ENCODE measurements at regions not wholly inside any gene's neighbourhood (a gene's known extent, or its start where the extent isn't known, plus 50 kb on each side); places are given as distances from the start of the nearest gene placed in this dataset.

DNA sequence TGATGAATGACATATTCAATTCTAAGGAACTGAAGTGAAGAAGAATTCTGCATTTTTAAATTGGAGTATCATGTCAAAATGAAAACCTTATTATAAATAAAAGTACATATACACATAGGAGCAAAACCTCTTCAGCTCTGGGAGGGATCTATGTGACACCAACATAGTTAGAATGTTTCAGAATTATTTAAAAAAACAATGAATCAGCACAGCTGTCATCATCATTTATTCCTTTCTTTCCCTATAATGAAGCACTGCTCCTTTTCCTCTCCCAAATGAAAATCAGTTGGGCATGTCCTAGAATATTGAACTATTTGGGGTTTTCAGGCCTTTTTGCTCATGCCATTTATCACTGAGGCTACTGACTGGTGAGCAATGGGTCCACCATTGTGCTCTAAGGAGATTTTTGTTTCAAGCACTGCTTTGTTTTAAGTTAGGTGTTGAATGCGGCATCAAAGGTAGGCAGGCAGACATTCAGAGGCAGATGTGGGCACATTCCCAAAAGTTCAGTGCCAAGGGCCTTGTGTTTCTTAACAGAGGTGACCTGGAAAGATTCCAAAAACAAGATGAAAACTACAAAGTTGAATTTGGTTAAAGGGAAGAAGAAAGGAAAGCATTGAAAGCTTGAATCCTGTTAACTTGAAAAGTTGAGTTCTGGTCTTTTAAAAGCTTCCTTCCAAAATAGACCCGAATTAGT lies 126.4 kb upstream of the ADAMTSL1 start:
- H3K27ac ChIP-seq, result no peak overlapping the region
- TF ChIP-seq, protein P1, sequence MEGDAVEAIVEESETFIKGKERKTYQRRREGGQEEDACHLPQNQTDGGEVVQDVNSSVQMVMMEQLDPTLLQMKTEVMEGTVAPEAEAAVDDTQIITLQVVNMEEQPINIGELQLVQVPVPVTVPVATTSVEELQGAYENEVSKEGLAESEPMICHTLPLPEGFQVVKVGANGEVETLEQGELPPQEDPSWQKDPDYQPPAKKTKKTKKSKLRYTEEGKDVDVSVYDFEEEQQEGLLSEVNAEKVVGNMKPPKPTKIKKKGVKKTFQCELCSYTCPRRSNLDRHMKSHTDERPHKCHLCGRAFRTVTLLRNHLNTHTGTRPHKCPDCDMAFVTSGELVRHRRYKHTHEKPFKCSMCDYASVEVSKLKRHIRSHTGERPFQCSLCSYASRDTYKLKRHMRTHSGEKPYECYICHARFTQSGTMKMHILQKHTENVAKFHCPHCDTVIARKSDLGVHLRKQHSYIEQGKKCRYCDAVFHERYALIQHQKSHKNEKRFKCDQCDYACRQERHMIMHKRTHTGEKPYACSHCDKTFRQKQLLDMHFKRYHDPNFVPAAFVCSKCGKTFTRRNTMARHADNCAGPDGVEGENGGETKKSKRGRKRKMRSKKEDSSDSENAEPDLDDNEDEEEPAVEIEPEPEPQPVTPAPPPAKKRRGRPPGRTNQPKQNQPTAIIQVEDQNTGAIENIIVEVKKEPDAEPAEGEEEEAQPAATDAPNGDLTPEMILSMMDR (conservative IDR thresholded peaks at IDR 0.05), result no peak
- no peak for TF ChIP-seq ZFX (IDR thresholded peaks at IDR 0.05)

DNA sequence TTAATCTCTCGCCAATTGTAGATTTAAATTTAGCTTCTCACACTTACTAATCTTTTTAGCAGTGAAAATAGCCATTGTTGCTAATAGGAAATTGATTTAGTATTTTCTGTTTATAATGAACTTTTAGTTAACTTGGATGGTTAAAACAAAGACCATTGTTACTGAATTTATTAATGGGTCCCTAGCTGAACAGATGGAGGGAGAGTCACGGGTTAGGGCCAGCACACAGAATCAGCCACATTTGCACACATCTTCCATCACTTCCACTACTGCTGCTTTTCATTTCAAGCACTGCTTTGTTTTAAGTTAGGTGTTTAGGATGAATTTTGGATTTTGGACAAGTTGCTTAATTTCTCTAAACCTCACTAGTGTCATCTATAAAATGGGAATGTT lies 125.9 kb upstream of the ADAMTSL1 start:
- H3K27ac ChIP-seq, result no peak overlapping the region
- TF ChIP-seq, protein P1 (conservative IDR thresholded peaks at IDR 0.05), result no peak
- no peak for TF ChIP-seq ZFX (IDR thresholded peaks at IDR 0.05)

DNA sequence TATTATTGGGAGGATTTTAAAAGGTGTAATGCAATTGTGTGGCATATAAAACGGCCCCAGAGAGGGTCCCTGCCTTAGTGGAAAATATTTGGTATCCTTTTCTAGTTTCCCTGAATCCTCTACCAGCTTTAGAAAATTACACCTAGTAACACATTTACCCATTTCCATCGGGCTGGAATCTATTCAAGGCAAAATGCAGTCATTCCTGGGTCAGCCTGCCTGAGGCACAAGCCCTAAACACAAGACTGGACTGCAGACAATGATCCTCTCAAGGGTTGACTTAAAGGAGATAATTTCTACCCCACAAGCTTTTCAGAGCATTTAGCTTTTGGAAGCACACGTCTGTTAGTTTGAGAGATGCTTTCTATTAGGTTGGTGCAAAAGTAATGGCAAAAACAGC lies 124.4 kb upstream of the ADAMTSL1 start:
- no peak overlapping the region for H3K27ac ChIP-seq
- TF ChIP-seq ZFX (IDR thresholded peaks at IDR 0.05), result no peak
- TF ChIP-seq, protein P1 (conservative IDR thresholded peaks at IDR 0.05), result no peak

DNA sequence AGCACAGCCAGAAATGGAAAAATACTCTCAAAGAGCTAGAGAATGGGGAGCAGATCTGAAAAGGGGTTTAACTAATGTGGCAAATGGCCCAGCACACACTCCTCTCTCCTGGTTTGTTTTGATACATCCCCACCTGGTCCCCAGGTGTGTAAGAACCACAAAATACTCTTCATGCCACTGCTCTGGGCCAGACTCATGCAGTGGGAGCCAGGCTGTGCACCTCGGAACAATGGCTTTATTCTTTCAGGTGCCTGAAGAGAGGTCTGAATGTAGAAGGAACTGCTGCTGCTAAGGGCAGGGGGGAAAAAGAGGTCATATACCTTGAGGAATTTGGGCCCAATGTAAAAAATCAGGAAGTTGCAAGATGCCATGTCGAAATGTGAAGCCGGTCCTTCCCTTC lies 123.9 kb upstream of the ADAMTSL1 start:
- H3K27ac ChIP-seq, result no peak overlapping the region
- TF ChIP-seq, protein P1 (conservative IDR thresholded peaks at IDR 0.05), result no peak
- TF ChIP-seq ZFX (IDR thresholded peaks at IDR 0.05), result no peak

DNA sequence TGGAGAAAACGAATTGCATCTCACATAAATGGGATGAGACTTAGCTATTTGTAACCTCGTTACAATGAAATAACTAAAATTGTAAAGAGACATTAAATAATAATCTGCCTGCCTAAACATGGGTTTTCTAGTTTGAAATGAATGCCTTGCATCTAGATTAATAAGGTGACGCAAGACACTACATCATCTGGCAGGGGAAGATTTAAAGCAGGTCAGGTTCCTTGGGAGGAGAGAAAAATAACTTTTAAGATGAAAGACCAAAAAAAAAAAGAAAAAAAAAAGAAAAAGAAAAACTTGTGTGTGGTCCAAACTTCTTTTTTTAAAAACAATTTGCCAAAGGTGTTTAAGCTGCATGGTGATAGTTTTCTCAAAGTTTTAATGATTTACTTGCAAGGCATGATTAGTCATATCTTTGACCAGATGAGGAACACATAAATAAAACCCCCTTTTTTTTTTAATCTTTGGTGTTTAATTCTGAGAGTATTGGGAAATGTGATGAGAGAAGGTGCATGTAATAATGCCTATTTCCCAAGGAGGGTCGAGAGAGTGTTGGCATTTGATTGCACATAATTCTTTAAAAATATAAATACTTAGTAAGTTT lies 122.9 kb upstream of the ADAMTSL1 start:
- no peak for TF ChIP-seq ZFX (IDR thresholded peaks at IDR 0.05)
- TF ChIP-seq, protein P1 (conservative IDR thresholded peaks at IDR 0.05), result no peak
- H3K27ac ChIP-seq, result no peak overlapping the region

DNA sequence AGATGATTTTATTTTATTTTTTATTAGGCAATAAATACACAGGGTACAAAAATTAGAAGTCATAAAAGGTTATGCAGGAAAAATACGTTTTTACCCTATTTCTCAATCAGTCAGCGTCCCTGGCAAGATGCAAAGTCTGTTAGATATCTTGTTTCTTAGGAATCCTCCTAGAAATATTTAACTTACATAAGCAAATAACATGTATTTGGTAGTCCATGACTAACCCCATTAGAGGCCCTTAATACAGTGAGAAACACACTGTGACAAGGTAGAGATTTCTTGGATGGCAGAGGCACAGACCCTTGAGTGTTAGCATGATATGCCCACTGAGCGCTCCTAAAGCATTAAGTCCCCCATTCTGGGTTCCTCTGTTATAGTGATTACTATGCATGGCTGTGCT lies 121.2 kb upstream of the ADAMTSL1 start:
- TF ChIP-seq ZFX (IDR thresholded peaks at IDR 0.05), result no peak
- TF ChIP-seq, protein P1 (conservative IDR thresholded peaks at IDR 0.05), result no peak
- no peak overlapping the region for H3K27ac ChIP-seq

DNA sequence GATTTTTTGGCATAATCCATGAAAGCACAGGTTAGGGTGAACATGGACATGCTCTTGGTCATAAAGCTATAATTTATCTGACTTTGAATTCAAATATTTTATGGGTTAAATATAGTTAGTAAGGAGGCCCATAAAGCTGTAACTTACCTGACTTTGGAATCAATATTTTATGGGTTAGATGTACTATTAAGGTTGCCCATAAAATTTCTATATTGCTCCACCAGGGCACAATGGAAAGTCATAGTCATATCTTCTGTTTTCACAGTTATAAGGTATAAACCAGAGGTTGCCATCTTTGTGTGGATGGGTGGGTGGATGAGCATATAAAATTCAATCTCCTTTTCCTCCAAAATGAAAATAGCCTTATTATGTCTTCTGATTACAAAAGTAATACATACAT lies 120.5 kb upstream of the ADAMTSL1 start:
- no peak for TF ChIP-seq ZFX (IDR thresholded peaks at IDR 0.05)
- TF ChIP-seq, protein P1 (conservative IDR thresholded peaks at IDR 0.05), result no peak
- H3K27ac ChIP-seq, result no peak overlapping the region

Measured in C4-2B (cell line).